GM18517 (cell line): ENCODE measurements at regions not wholly inside any gene's neighbourhood (a gene's known extent, or its start where the extent isn't known, plus 50 kb on each side); places are given as distances from the start of the nearest gene placed in this dataset.

Experiments used
- ATAC-seq: cut with Tn5 transposase; IDR thresholded peaks from one replicate; pipeline ENCODE4 v1.9.1; 2021; ENCODE audit warnings: mild to moderate bottlenecking, moderate library complexity; ENCODE audit not compliant: unreplicated experiment

GRCh38 chr12:77435446-77436091, 370.2 kb upstream of the E2F7 start:
- no peak for ATAC-seq

- no peak for ATAC-seq
These were observed 368.4 kb upstream of the E2F7 start for GRCh38 chr12:77433799-77434198.

- no peak for ATAC-seq
These were observed 364.1 kb upstream of the E2F7 start for GRCh38 chr12:77429426-77429825.

- ATAC-seq, result no peak
These were observed 355.8 kb upstream of the E2F7 start for GRCh38 chr12:77421152-77421551.

DNA sequence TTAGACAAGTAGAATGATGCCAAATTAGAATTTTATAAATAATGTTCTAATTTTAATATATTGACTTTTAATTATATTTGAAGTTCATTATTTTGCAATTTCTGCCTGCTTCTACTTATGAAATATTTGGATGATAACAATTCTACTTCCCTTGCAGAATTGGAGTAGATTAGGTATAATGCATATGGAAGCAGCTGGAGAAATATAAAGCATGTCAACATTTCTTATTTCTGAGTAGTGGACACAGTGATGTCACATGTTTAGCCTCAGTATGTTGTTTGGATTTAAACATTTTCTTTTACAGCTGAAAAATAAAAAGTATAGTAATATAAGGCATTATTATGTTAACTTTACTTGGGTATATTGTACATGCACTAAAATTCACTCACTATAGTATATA, 344.2 kb upstream of the E2F7 start:
- ATAC-seq, result no peak

- ATAC-seq, result no peak
These were observed 342.6 kb upstream of the E2F7 start for GRCh38 chr12:77407931-77408330.

GRCh38 chr12:77406219-77406905, 341.0 kb upstream of the E2F7 start:
- ATAC-seq, result no peak

GRCh38 chr12:77402716-77403115, 337.3 kb upstream of the E2F7 start:
- ATAC-seq, result no peak

GRCh38 chr12:77401770-77402081, 336.4 kb upstream of the E2F7 start:
- no peak for ATAC-seq

- no peak for ATAC-seq
These were observed 335.8 kb upstream of the E2F7 start for GRCh38 chr12:77401064-77401769.

- ATAC-seq, result no peak
These were observed 327.2 kb upstream of the E2F7 start for GRCh38 chr12:77392467-77393088.

DNA sequence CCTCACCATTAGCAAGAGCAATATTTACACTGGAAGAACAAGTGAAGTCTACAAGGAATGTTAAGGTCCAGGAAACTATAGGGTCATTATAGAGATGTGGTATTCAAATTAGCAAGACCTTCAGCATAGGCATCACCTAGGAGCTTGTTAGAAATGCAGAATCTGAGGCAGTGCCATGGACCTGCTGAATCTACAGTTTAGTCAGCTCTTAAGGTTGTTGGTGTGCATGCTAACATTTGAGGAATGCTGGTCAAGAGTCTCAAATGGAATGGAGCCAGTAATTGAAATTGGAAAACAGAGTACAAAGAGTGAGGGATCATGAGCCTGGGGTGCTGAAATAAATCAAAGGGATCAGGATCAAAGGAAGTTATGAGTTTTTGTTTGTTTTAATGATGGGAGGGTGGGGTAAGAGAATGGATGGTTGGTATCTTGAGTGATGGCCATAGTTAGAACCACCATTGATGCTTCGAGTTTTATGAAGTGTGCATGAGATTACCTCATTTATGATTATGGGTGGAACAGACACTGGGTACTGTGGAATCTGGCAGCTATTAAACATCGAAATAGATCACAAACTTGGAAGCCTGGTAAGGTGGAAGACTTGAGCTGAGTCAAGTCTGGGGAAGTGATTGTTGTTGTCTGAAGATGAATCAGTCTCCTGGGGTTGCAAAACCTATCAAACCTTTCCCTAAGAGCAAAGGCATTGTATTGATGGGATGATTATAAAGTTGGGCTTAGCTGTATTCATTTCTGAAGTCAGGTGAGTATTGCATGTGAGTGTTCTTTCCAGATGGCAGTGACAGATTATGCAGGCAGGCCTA, 323.3 kb upstream of the E2F7 start:
- no peak for ATAC-seq

DNA sequence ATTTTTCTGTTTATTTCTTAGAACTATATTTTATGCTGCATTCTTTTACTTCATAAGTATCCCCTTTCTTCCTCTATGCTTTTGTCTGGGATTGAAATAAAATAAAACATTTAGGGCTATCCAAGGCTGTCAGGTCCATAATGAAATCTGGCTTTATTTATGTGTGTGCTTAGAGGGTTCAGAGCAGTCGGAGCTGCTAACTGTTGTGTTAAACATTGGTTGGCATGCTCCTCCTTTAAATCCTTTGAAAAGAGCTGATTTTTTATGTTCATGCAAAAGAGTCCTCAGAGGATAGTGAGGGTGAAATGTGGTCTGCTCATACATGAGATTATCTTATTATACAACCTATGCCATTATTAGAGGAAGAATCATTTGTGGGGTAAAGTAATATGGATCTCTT, 322.3 kb upstream of the E2F7 start:
- ATAC-seq, result no peak

GRCh38 chr12:77387214-77387613, 321.8 kb upstream of the E2F7 start:
- ATAC-seq, result no peak

- no peak for ATAC-seq
These were observed 319.6 kb upstream of the E2F7 start for GRCh38 chr12:77384941-77385340.

DNA sequence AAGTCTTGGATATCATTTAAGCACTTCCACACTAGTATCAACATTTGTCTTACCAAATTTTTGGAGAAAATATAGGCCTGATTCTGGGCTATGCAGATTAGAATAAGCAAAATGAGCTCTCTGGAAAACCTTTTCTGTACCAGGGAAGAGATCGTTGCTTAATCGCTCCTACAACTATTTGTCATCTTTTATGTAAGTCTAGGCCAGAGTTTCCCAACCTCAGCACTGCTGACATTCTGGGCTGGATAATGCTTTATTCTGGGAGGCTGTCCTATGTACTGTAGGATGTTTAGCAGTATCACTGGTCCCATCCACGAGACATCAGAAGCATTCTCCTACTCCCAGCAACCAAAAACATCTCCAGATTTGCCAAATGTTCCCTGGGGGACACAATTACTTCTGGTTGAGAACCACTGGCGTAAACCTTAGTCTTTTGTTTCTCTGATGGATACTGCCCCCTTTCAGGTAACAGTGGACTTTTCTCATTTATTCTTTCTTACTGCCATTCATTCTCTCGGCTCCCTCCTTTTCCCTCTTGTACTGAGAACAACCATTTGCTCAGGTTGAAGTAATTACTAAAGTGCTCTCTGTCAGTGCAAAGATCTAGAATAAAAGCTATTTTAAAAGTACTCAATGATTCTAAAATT, 316.9 kb upstream of the E2F7 start:
- no peak for ATAC-seq

DNA sequence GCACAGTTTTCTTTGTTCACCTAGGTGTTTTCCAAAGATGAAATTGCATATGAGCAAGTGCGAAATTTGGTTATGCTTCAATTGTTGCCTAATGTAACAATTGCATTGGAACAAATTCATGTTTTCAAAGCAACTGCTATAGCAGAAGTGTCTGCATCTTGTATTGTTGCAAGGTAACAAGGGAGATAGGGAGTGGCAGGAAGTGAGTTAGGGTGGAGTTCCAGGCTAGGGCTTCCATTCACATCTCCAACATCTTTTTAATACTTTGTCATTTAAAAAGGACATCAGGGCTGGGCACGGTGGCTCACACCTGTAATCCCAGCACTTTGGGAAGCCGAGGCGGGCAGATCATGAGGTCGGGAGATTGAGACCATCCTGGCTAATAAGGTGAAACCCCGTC, 312.3 kb upstream of the E2F7 start:
- ATAC-seq, result no peak

- ATAC-seq, result no peak
These were observed 311.7 kb upstream of the E2F7 start for GRCh38 chr12:77377116-77377515.

DNA sequence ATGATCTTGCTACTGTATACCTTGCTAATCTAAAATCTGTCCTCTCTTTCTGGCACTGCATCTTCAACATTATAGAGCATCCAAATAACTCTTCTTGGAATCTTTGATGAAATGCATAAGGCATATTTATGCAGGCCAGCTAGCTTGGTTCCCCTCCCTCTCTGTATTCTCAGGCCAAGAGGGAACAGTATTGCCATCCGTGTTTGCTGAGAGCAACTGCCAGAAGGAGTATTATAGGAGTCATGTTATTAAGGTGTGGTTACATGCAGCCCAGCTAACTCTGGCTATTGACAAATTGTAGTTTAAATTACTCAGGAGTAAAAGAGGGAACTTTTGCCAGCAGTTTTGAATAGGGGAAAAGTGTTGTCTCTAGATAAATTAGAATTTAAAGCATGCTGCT, 309.3 kb upstream of the E2F7 start:
- ATAC-seq, result no peak

GRCh38 chr12:77372494-77372893, 307.1 kb upstream of the E2F7 start:
- ATAC-seq, result no peak

- ATAC-seq, result no peak
These were observed 306.7 kb upstream of the E2F7 start for GRCh38 chr12:77372026-77372425.
